Middle frontal gyrus (tissue), 1 donor: ENCODE measurements at regions not wholly inside any gene's neighbourhood (a gene's known extent, or its start where the extent isn't known, plus 50 kb on each side); places are given as distances from the start of the nearest gene placed in this dataset.
"Not testable (repeated sequence)": the region's sequence is repeated elsewhere in the genome, so short reads cannot be mapped to it uniquely, and the experiment has no call there.

Experiments
- DNase-seq: peaks from one replicate; pipeline ENCODE4 v3.0.0-alpha.2; 2015; ENCODE audit warnings: low spot score; ENCODE audit errors: extremely low spot score

GRCh38 chr2:200172944-200173581, 133.4 kb upstream of the SPATS2L start:
- DNase-seq, result no peak

DNA sequence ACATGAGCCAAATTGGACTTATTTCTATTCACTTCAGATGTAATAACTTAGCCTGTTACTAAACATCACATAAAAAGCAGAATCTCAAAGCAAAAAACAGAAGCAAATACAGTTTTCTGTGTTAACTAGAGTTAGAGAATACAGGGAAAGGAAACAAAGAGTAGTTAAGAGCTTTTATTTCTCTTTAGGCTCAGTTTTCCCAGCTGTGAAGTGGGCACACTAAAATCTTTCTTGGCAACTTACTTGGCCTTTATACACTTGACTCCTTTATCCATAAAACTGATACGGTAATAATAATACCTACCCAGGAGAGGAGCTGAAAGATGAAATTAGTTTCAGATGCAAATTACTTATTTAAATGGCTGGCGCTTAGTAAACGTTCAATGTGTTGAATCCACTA, 132.8 kb upstream of the SPATS2L start:
- no peak for DNase-seq

DNA sequence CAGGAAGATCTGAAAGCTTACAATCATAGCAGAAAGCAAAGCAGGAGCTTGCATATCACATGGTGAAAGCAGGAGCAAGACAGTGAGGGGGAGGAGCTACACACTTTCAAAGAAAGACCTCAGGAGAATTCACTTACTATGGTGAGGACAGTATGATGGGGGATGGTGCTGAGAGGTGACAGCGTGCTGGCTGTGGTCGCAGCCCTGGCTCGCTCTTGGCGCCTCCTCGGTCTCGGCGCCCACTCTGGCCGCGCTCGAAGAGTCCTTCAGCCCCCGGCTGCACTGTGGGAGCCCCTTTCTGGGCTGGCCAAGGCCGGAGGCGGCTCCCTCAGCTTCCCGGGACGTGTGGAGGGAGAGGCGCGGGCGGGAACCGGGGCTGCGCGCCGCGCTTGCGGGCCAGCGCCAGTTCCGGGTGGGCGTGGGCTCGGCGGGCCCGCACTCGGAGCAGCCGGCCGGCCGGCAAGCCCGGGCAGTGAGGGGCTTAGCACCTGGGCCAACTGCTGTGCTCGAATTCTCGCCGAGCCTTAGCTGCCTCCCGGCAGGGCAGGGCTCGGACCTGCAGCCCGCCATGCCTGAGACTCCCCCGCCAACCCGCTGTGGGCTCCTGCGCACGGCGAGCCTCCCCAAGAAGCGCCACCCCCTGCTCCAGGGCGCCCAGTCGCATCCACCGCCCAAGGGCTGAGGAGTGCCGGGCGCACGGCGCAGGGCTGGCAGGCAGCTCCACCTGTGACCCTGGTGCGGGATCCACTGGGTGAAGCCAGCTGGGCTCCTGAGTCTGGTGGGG, 131.9 kb upstream of the SPATS2L start:
- DNase-seq, result no peak

GRCh38 chr2:200177971-200178911, 128.3 kb upstream of the SPATS2L start:
- peak; percentile 46 for DNase-seq

DNA sequence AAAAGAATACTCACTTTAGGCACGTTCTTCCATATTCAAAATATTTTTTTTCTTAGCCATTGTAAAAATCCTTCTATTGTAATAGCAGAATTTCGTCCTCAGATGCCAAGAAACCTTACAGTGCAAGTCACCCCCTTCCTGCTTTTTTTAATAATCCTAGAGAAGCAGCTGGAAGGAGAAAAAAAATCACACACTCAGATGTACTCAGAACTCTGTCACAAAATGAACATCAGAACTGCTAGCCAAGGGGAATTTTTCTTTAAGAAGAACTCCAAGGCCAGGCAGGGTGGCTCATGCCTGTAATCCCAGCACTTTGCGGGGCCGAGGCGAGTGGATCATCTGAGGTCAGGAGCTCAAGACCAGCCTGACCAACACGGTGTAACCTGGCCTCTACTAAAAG, 127.3 kb upstream of the SPATS2L start:
- DNase-seq, result no peak

- no peak for DNase-seq
Measured at GRCh38 chr2:200180943-200181342, 125.5 kb upstream of the SPATS2L start.

DNA sequence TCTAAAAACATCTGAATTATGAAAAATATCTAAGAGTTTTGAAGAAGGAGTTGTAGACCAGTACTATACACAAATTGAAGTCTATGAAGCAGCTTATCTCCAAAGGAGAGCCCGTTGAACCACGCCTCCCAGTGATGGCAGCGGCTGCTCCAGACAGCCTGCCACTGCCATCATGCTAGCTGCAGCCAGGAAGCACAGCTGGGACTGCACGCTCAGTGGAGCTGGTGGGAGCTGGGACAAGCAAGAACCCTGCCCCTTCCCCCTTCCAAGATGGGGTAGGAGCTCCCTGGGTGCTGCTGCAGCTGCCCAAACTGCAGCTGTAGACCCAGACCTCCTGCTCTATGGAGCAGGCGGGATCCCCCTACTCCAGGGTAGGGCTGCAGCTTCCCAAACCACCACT, 124.7 kb upstream of the SPATS2L start:
- DNase-seq, result no peak

- DNase-seq, result no peak
Measured at GRCh38 chr2:200184748-200185627, 121.5 kb upstream of the SPATS2L start.

GRCh38 chr2:200185628-200186000, 120.9 kb upstream of the SPATS2L start:
- no peak for DNase-seq

DNA sequence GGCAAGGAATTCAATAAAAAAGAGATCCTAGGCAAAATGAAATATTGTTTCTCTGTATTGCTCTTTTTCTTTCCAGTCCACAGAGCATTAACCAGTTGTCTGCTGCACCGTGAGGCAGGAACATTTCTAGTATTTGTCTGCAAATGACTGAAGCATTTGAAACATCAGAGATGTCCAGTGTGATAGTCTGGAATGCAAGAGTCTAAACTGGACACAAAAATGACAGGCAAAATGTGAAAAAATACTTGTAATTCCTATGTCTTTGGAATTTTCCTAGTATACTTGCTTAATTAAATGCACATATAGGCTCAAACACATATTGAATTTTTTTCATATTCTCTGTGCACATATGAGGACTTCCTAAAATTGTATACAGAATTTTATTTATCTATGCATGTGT, 120.5 kb upstream of the SPATS2L start:
- no peak for DNase-seq

DNA sequence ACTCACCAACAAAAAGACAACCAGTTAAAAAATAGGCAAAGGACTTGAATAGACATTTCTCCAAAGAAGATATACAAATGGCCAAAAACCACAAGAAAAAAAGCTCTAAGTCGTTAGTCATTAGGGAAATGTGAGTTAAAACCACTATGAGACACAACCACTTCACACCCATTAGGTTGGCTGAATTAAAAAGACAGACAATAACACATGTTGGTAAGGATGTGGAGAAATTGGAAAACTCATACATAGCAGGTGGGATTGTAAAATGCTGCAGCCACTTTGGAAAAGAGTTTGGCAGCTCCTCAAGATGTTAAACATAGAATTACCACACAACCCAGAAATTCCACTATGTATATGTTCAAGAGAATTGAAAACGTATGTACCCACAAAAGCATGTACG, 117.6 kb upstream of the SPATS2L start:
- DNase-seq, result no peak

GRCh38 chr2:200189964-200190363, 116.5 kb upstream of the SPATS2L start:
- DNase-seq, result no peak

DNA sequence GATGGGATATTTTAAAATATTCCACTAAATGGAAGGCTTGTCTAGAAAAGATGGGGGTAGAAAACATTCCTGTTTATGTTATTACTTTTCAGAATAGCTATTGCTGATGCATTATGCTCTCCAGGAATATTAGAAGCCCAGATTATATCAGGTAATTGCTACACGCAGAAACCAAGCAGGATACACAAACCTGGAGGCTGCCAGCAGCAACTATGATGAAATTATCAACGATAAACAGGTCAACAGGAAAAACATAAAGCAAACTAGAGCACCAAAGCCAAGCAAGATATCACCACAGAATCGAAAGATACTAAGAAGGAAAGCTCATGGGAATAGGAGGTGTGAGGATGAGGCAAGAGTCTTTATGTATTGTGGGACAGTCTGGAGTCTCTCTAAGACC, 113.2 kb upstream of the SPATS2L start:
- no peak for DNase-seq

GRCh38 chr2:200193791-200194190, 112.7 kb upstream of the SPATS2L start:
- no peak for DNase-seq

GRCh38 chr2:200194746-200195145, 111.7 kb upstream of the SPATS2L start:
- no peak for DNase-seq

DNA sequence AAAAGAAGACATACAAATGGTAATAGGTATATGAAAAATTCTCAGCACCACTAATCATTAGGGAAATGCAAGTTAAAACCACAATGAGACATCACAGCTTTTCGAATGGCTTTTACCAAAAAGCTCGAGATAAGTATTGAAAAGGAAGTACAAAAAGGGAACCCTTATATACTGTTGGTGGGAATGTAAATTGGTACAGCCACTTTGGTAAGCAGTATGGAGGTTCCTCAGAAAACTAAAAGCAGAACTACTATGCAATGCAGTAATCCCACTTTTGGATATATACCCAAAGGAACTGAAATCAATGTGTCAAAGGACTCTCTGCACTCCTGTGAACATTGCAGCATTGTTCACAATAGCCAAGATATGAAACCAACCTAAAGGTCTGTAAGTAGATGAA, 107.5 kb upstream of the SPATS2L start:
- DNase-seq, result no peak

DNA sequence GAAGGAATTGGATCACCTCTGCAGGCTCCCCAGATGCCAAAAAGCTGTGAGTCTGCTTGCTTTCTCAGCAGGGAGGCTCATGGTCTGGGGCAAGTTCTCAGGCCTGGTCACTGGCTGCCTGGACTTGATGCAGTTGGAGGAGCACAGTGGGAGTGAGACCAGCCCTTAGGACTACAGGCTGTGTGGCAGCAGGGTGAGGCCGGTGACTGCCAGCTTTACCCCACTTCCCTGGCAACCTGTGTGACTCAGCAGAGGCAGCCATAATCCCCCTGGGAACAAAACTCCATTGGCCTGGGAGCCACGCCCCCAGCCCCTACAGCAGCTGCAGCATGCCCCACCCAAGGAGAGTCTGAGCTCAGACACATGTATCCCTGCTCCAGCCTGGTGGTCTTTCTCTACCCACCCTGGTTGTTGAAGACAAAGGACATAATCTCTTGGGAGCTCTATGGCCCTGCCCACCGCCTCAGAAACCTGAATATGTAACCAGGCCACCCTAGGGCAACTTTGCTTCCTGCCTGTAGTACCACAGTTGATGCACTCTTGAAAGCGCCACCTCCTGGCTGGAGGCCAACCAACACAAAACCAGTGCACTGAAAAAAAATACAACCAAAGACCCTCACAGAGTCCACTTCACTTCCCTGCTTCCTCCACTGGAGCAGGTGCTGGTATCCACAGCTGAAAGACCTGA, 106.8 kb upstream of the SPATS2L start:
- no peak for DNase-seq

DNA sequence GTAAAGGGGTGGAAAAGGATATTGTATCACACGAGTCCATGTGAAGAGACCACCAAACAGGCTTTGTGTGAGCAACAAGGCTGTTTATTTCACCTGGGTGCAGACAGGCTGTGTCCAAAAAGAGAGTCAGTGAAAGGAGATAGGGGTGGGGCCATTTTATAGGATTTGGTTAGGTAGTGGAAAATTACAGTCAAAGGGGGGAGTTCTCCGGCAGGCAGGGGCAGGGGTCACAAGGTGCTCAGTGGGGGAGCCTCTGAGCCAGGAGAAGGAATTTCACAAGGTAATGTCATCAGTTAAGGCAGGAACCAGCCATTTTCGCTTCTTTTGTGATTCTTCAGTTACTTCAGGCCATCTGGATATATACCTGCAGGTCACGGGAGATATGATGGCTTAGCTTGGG, 104.7 kb upstream of the SPATS2L start:
- not testable (repeated sequence) for DNase-seq

DNA sequence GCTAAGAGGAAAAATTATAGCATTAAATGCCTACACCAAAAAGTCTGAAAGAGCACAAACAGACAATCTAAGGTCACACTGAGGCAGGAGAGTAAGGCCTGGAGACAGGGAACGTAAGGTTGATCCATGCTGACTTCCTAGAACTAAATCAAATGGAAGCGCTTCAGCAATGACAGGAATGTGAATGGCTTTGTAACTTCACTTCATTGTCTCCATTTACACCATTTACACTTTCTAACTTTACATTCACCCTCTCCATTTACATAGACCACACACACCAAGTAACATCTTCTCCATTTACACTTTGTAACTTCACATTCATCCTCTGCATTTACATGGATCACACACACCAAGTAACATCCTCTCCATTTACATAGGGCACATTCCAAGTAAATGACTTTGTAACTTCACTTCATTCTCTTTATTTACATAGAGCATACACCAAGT, 103.1 kb upstream of the SPATS2L start:
- no peak for DNase-seq

DNA sequence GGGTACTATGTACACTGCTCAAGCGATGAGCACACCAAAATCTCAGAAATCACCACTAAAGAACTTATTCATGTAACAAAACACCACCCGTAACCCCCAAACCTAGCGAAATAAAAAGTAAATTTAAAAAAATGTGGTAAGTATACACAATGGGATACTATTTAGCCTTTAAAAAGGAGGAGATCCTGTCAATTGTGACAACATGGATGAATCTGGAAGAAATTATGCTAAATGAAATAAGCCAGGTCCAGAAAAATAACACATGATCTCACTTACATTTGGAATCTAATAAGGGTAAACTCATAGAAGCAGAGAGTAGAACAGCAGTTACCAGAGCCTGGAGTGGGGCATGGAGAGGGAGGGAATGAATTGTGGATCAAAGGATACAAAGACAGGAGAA, 98.5 kb upstream of the SPATS2L start:
- no peak for DNase-seq
